Epithelial cell of esophagus (primary cell): ENCODE measurements at regions not wholly inside any gene's neighbourhood (a gene's known extent, or its start where the extent isn't known, plus 50 kb on each side); places are given as distances from the start of the nearest gene placed in this dataset.
"Not testable (repeated sequence)": the region's sequence is repeated elsewhere in the genome, so short reads cannot be mapped to it uniquely, and the experiment has no call there.

Experiments
- DNase-seq: peaks from one replicate; pipeline ENCODE4 v3.0.0; 2010; ENCODE audit warnings: low read depth
- H3K4me3 ChIP-seq: 2 replicates; pipeline ENCODE4 v1.5.1; 2011; ENCODE audit warnings: mild to moderate bottlenecking, low read length, control low read depth
- CTCF ChIP-seq: IDR thresholded peaks from 2 replicates; pipeline ENCODE4 v1.5.1; 2011; ENCODE audit warnings: low read depth, mild to moderate bottlenecking, low read length, control low read depth, inconsistent platforms; ENCODE audit not compliant: insufficient read depth; ENCODE audit errors: missing control alignments

- DNase-seq = no peak
- no peak overlapping the region for H3K4me3 ChIP-seq
- no peak for TF ChIP-seq CTCF
These were observed 1313.2 kb downstream of the ADGRL3 start for GRCh38 chr4:62513306-62513705.

GRCh38 chr4:62512271-62512670 is 1312.1 kb downstream of the ADGRL3 start:
- no peak for TF ChIP-seq CTCF
- DNase-seq = no peak

GRCh38 chr4:62510228-62510627 is 1310.1 kb downstream of the ADGRL3 start:
- no peak for TF ChIP-seq CTCF
- no peak for DNase-seq
- H3K4me3 ChIP-seq = no peak overlapping the region

More at GRCh38 chr4:62512271-62512670, 1312.1 kb downstream of the ADGRL3 start:
- no peak overlapping the region for H3K4me3 ChIP-seq

GRCh38 chr4:62500296-62500695 is 1300.2 kb downstream of the ADGRL3 start:
- H3K4me3 ChIP-seq = no peak overlapping the region
- no peak for TF ChIP-seq CTCF
- DNase-seq = no peak

- TF ChIP-seq CTCF = no peak
- no peak overlapping the region for H3K4me3 ChIP-seq
- peak; percentile 33 for DNase-seq
These were observed 1294.9 kb downstream of the ADGRL3 start for GRCh38 chr4:62495032-62495431.

- not testable (repeated sequence) for DNase-seq, H3K4me3 ChIP-seq
These were observed 1291.6 kb downstream of the ADGRL3 start for GRCh38 chr4:62491756-62492155.

GRCh38 chr4:62490635-62491034 is 1290.5 kb downstream of the ADGRL3 start:
- no peak for TF ChIP-seq CTCF
- no peak overlapping the region for H3K4me3 ChIP-seq
- DNase-seq = no peak

- no peak overlapping the region for H3K4me3 ChIP-seq
- DNase-seq = peak; percentile 35
- TF ChIP-seq CTCF = no peak
These were observed 1286.9 kb downstream of the ADGRL3 start for GRCh38 chr4:62487016-62487415.
